ENCODE measurements at regions not wholly inside any gene's neighbourhood (a gene's known extent, or its start where the extent isn't known, plus 50 kb on each side); places are given as distances from the start of the nearest gene placed in this dataset.

DNA sequence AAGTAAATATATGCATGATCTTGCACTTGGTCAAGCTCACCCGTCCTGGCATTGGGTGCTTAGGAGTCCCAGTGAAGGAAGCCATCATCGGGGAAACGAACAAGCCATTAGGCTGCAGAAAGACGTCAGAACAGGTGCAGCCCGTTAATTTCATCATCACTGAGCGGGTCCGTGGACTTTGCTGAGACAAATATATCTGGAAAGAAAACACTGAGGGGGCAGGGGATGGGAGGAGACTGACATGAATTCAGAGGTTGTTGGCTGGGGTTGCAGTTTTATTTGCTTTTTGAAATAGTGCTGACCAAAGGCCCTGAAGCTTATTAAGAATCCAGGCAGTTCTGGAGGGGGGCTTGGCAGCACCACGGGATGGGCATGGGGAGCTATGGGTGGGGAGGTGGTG, 207.2 kb downstream of the ENGASE start:
- DNase-seq (ENCODE audit: low read depth in 2 of 2): no peak

DNA sequence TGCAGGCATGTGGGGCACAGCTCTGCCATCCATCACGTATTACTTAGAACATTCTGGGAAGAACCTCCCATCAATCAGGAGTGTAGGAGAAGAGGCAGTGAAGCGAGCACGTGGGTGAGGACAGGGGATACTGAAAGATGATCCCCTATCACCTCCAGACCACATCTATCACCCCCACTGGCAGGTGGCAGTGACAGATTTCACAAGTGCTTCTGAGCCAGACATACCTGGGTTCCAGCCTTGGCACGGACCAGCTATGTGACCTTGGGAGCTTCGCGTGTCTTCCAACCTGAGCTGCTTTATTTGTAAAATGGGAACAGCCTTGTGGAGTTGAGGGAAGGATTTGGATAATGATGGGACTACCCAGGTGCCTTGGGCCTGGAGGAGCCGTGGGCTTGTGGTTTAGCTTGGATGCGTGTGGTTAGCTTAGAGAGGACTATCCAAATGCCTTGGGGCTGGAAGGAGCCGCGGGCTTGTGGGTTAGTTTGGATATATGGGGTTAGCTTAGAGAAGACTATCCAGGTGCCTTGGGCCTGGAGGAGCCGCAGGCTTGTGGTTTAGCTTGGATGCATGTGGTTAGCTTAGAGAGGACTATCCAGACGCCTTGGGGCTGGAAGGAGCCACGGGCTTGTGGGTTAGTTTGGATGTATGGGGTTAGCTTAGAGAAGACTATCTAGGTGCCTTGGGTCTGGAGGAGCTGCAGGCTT, 206.4 kb downstream of the ENGASE start:
- no peak for DNase-seq (ENCODE audit: low read depth in 2 of 2)

DNA sequence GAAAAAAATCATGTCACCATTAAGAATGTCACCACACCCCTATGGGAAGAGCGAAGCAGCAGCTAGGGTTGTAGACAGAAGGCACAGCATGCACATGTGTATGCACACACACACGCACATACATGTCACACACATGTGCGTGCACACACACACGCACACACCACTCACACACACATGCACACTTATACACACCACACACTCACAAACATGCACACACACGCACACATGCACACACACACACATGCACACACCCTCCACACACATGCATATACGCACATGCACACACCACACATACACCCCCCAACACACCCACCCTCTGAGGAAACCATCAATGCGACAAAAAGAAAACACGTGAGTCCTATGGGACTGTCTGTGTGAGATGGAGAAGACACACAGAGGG, 205.4 kb downstream of the ENGASE start:
- DNase-seq (ENCODE audit: low read depth in 2 of 2): no peak

DNA sequence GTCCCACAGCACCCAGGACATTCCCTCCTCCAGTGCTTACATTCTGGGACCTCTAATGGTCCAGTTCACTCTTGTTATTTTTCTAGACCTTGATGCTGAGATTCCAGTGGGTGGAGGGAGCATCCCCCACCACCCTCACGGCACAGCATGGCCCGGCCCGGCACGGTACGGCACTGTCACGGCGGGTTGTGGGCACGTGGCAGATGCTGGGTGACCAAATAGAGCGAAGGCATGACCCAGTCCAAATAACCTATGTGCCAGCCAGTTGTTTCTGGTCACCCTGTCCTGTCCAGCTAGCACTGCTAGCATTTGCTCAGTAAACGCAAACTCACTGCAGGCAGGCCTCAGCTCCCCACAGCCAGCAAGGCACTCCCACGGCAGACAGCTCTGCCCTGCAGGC, 204.7 kb downstream of the ENGASE start:
- no peak for DNase-seq (ENCODE audit: low read depth in 2 of 2)

DNA sequence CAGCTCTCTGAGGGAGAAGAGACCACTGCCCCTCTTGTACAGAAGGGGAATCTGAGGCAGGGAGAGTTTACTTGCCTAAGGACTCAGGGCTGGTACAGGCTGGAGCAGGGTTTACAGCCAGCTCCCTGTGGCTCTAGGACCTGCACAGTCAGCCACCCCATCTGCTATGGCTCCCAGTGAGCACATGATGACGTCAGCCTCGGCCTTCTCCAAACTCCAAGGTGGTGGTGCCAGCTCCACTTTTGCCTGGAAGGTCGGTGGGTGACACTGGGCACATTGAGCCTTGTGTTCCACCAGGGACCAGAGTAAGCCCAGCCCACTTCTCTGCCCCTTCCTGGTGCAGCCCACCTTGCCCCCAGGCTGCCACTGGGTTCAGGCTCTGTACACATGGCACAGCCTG, 202.2 kb downstream of the ENGASE start:
- DNase-seq (ENCODE audit: low read depth in 2 of 2): no peak

DNA sequence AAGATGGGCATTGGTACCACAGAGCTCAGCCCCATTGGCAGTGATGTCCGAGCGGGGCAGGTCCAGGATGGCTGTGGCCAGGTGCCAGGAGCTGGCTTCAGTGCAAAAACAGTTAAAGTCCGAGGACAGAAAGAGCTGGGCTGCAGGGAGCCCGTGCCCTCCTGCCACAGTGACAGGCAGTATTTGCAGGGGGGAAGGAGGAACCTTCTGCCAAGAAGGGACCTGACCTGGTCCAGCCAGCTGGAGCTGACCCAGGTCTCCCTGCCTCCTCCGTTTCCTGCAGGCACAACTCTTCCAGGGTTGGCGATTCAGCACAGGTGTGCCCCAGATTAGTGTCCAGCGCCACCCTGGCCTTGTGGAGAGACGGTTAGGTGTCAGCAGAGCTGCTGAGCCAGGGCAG, 199.0 kb downstream of the ENGASE start:
- no peak for DNase-seq (ENCODE audit: low read depth in 2 of 2)

DNA sequence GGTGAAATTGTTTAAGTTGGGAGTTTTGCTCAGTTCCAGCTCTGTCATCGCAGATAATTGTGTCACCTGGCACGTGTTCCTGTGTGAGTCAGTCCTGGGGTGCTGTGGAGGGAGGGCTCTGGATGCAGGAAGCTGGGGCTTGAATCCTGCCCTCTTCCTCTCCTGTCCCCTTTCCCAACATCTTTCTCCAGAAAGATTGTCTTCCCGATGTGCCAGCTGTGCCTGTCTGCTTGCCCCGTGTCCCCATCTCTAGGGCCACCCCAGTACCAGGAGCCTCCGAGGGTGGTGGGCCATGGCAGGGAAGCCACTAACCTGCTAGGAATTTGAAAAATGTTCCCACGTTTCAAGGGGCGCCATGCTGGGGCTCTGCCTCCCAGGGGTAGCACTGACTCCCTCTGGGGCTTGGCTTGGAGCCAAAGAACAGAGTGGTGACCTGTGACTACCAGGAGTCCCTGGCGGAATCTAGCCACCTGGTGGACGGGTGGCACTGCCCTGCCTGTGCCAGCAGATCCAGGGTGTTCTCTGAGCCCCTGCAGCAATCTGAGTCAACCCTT, 198.1 kb downstream of the ENGASE start:
- no peak for DNase-seq (ENCODE audit: low read depth in 2 of 2)

DNA sequence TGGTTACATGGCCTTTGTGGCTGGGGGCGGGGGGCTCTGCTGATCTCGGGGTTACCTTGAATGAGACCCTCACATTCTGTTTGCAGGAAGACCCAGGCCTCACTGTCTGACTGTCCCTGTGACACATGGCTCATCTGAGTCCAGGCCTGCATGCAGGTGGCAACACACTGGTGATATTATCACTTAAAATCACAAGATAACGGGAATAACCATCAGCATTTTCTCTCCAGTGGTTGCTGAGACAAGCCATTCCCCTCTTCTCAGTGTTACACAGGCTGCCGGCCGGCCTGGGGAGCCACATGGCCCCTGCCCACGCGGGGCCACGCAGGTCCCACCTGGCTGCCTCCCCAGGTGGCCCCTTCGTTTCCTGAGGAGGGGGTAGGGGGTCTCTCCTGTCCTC, 197.6 kb downstream of the ENGASE start:
- DNase-seq (ENCODE audit: low read depth in 2 of 2): no peak

DNA sequence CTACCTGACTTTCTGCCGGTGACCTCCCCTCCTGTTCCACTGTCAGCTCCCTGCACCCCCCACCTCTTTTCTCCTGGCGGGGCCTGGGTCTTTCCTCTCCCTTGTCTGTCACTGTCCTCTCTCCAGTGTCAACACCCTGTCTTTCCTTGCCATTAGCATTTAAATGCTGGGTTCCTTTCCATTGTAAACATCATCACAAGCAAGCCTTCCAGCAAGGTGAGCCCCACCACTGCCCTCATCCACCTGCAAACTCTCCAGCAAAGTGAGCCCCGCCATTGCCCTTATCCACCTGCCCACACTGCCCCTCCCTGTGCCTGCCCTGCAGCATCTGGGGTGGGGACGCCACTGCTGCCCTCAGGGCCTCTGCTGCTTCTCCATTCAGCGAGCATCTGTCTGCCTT, 195.0 kb downstream of the ENGASE start:
- DNase-seq (ENCODE audit: low read depth in 2 of 2): no peak

DNA sequence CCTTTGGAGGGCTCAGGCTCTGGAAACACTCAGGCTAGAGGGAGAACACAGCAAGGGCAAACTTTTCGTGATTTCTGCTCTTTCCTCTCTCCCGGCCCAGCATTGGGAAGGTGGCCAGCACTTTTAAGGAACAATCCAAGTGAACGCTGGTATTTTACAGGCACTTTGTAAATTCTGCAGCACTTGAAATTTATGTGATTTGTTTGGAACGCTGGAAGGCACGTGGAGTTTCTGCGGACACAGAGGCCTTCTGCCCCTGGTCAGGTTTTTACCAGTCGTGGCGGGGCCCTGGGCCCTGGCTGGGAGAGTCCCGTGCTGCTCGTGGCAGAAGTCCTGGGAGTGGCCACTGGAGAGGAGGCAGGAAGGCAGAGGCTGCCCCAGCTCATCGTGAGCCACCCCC, 188.6 kb downstream of the ENGASE start:
- DNase-seq (ENCODE audit: low read depth in 2 of 2): no peak

DNA sequence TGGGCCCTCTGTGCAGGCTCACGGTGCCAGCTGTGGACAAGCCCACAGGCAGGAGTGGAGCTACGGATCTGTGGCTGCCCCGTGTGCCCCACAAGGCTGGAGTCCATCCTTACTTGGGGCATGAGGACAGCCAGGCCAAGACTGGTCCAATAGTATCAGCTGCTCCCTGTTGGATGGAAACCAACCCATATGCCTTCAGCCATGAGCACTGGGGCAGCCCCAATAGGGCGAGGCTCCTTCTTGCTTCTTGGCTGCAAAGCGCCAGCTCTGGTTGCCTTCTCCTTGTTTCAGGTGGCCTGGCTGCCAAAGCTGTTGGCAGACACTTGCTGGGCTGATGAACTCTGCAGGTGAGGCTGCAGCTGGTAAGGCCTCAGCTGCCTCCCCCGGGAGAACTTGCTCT, 188.0 kb downstream of the ENGASE start:
- DNase-seq (ENCODE audit: low read depth in 2 of 2): no peak

DNA sequence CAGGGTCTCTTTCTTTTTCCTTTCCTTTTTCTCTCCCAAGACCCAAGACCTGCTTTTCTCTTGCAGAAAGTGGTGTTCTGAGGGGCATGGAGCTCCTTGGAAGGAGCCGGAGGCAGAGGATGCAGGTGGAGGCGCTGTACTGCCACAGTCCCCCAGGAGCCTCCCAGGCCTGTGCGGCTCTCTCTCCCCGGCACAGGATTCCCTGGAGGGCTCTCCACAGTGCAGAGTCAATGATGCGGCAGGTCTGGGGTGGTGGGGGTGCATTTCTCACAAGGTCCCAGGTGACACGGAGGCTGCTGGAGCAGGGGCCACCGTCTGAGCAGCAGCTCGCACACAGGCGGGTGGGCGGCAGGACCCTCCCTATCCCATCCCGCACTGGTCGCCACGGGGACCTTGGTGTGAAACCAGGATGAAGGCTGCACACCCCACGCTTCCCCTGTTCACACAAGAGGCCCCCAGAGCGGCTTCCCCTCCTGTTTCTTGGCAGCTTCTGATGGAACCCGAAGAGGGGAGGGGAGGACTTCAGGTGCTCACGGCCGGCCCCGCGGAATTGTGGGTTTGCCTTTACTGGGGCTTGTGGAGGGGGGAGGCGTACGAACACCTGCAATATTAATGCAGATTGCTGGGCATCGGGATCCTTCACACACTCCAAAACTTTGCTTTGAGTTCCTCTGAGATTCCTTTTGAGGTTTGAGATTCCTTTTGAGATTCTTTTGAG, 186.9 kb downstream of the ENGASE start:
- DNase-seq (ENCODE audit: low read depth in 2 of 2): no peak

DNA sequence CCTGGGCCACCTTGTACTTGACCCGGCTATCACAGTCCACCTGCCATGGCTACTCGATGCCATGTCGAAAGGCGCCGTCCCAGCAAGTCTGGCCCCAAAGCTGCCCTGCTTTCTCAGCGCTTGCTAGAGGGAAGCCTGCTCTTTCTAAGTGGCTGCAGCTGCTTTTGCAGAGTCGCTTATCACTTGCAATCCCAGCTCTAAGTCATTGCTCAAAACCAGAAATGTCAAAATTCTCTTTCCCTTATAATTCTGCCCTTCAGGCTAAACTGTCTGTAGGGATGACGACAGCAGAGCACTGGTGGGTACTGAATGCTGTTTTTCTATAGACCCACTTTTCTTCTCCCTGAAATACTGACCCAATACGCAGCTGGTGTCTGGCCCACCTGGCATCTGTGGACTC, 184.2 kb downstream of the ENGASE start:
- DNase-seq (ENCODE audit: low read depth in 2 of 2): no peak

DNA sequence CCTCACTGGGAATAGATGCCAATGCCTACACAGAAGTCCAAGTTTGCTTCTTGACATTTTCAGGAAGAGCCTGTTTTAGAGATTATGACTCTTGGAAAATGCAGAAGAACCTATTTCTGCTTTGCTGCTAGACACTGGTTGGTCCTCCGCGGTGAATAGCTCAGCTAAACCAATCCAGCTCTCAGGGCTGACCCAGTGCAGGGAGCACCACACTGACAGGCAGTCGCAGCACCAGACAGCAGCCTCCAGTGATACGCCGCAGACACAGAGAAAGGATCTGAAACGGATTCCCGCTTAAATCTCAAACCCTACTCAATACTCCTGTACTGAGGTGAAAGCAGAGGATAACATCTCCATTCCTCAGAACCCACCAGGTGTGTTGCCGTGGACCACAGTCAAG, 183.4 kb downstream of the ENGASE start:
- DNase-seq (ENCODE audit: low read depth in 2 of 2): no peak

DNA sequence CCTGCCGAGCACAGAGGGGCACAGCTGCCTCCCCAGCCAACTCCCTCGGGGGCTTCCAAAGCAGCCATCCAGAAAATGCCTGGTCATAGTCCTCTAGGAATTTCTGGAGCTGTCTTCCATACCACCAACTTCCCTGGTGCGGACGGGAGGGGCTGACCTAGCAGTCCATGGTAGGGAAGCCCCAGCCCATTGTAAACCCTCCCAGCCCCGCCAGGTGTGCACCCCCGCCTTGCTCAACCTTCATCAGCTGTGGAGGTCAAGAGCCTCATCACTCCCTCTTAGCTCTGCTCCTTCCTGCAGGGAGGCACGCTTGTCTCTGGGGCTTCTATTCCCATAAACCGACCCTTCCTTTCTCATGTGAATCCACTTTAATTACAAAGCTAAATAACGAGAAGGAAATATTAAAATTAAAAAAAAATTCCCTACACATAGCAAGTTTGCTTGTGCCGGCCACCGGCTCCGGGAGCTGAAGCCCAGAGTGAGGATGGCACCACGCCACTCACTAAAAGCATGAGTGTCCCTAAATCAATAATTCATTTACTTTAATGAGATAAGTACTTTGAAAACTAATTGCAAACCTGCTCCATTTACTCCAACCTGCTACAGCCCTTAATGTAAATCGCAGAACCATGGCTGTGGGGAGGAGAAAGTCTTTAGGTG, 181.4 kb downstream of the ENGASE start:
- DNase-seq (ENCODE audit: low read depth in 2 of 2): no peak

DNA sequence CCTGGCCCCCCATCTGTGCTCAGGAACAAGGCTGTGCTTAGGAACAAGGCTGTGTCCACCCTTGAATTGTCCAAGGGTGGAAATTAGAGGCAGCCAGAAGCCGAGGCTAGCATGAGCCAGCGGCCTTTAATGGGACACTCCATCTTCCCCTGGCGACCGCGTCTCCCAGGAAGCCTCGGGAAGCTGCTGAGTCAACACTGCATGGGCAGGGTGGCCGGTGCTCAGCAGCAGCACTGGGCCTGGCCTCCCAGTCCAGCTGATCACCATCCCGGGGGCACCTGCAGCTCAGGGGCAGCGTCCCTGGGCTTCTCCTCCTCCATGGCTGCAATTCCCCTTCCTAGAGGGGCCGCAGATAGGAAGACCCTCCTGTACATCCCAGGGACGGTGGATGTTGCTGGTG, 180.8 kb downstream of the ENGASE start:
- no peak for DNase-seq (ENCODE audit: low read depth in 2 of 2)

DNA sequence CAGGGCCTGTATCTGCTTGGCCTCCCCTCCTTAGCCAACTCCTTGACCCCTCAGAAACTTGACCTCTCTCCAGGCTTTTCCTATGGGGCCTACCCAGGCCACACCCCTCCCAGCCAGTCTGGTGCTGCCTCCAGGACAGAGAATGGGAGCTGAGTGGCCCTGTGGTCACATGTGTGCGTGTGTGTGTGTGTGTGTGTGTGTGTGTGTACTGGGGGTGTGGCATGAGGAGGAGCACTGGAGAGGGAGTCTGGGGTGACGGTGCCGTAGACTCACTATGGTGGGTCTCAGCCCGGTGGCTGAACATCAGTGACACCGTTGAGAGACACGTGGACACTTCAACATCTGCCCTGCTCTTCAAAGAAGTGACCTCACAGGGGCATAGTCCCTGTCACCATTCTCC, 180.4 kb downstream of the ENGASE start:
- no peak for DNase-seq (ENCODE audit: low read depth in 2 of 2)

DNA sequence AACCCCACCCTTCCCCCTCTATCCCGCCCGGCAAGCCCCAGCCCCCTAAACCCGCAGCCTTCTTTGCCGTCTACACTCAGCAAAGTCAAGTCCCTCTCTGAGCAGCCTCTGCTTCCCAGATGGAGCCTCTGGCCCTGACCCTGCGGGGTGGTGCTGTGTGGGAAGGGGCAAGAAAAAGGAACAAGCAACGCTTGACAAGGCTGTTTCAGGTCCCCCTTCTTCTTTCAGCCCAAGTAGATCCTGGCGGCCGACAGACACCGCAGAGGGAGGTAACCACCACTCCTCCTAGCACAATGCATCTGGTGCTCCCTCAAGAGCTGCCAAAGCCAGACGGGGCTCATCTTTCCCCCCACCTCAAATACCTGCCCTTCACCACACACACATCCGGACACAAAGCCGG, 178.3 kb downstream of the ENGASE start:
- no peak for DNase-seq (ENCODE audit: low read depth in 2 of 2)

DNA sequence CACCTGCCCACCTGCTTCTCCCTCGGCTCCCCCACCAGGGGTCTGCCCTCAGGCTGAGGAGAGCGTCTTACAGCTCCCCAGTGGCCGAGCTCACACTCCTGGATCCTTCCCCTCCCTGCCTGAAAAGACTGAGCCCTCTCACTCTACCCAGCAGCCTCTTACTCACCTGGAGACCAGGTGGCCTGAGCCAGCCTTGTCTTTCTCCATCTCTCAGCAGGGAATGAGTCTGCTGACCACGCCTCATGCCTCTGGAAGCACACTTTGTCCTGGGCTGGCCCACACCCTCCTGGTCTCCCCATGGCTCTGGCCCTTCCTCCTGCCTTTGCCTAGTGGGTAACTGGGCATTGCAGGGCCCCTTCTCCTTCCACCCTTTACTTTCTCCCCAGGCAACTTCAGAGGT, 177.2 kb downstream of the ENGASE start:
- DNase-seq (ENCODE audit: low read depth in 2 of 2): no peak

DNA sequence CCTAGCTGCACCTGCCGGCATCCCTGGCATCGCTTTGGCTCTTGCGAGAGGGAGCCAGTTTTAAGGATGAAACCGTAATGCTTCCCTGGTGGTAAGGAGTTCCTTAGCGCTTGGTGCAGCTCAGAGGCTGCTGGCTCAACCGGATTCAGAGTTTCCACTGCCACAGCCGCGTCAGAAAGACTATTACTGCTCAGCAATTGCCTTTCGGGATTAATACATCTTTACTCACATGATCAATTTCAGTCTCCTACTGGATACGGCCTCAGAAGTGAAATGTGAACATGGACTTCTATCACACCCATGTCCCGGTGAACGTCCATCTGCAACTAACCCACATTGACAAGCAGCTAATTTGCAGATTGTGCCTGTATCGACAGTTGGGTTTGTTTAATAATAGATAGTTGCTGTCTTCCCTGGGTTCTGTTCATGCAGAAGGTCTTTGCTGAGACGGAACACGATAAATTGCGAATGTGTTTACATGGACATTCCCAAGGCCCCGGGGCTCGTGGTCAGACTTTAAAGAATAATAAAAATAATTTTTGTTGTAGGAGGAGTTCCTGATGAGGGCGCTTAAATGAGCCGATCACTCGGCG, 175.4 kb downstream of the ENGASE start:
- no peak for DNase-seq (ENCODE audit: low read depth in 2 of 2)

DNA sequence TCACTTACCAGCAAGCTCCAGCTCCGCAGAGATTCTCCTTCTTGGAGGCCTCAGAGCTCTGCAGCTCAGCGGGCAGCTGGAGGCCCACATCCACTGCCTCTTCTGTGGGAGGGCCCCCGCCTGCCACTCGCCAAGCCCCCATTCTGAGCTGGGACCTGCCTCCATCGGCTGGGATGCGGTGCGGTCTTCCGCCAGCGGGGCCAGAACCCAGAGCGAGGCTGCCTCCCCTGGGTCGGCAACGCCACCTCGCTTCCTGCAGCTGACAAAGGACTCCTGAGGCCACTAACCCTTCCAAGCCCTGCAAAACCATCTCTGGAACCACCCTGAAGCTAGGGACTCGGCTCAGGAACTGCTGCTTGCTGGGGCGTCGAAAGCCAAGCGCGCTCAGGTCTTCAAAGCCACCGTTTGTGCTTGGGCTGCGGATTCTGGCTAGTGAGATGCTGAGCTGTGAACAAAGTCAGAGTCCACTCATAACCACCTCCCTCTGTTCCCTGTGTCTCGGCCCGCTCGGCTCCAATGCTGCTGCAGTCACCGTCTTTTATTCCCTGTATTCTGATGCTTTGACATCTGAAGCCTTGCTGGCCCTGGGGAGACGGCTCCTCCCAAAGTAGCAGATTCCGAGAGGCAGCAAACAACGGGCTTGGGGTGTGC, 174.3 kb downstream of the ENGASE start:
- DNase-seq (ENCODE audit: low read depth in 2 of 2): no peak
